Large intestine (tissue), 3 donors: ENCODE measurements at regions not wholly inside any gene's neighbourhood (a gene's known extent, or its start where the extent isn't known, plus 50 kb on each side); places are given as distances from the start of the nearest gene placed in this dataset.

Experiments used
- DNase-seq, 2 donors: peaks; one replicate each; pipeline versions ENCODE4 v3.0.0 to v3.0.0-alpha.2; 2013
- H3K27ac ChIP-seq: one replicate; pipeline ENCODE4 v1.5.1; 2013; ENCODE audit warnings: low read length
- H3K27me3 ChIP-seq: 2 replicates; pipeline ENCODE4 v1.6.1; 2013; ENCODE audit warnings: low read length; ENCODE audit not compliant: control insufficient read depth, insufficient read depth
- H3K36me3 ChIP-seq: 2 replicates; pipeline ENCODE4 v1.6.1; 2013; ENCODE audit warnings: low read length; ENCODE audit not compliant: control insufficient read depth, insufficient read depth
- H3K4me1 ChIP-seq: one replicate; pipeline ENCODE4 v1.6.1; 2013; ENCODE audit warnings: low read length; ENCODE audit not compliant: control insufficient read depth, insufficient read depth
- H3K4me3 ChIP-seq: one replicate; pipeline ENCODE4 v1.5.1; 2013; ENCODE audit warnings: low read length
- H3K9me3 ChIP-seq: one replicate; pipeline ENCODE4 v1.6.1; 2013; ENCODE audit warnings: mild to moderate bottlenecking, low read depth, low read length, moderate library complexity; ENCODE audit not compliant: control insufficient read depth
- WGBS: methylation state at CpG from one replicate; pipeline ENCODE4 v1.1.5; 2013; ENCODE audit warnings: low lambda C conversion rate; ENCODE audit not compliant: insufficient coverage; 5-methylcytosine and 5-hydroxymethylcytosine counted together

- Histone ChIP-seq H3K27ac (no peak overlapping the region), H3K27me3 (no peaks in the 10 kb centered on the region), H3K9me3 (no peaks in the 10 kb centered on the region), H3K36me3 (no peaks in the 10 kb centered on the region), H3K4me3 (no peak overlapping the region), H3K4me1 (no peaks in the 10 kb centered on the region)
- WGBS: 83% methylated on average over 1 of the region's 9 CpGs
- DNase-seq: no peak
Measured at GRCh38 chr7:24408798-24409430, 124.9 kb downstream of the NPY start.

- H3K36me3 ChIP-seq: no peaks in the 10 kb centered on the region
- no peak overlapping the region for H3K4me3 ChIP-seq
- WGBS: no CpG with 5 or more reads among the region's 6 CpGs
- no peak for DNase-seq
- H3K9me3 ChIP-seq: no peaks in the 10 kb centered on the region
- no peaks in the 10 kb centered on the region for H3K27me3 ChIP-seq
- no peak overlapping the region for H3K27ac ChIP-seq
- H3K4me1 ChIP-seq: no peaks in the 10 kb centered on the region
Measured at GRCh38 chr7:24409431-24410024, 125.5 kb downstream of the NPY start.

- Histone ChIP-seq H3K4me1 (no peaks in the 10 kb centered on the region), H3K36me3 (no peaks in the 10 kb centered on the region), H3K9me3 (no peaks in the 10 kb centered on the region), H3K4me3 (no peak overlapping the region), H3K27me3 (no peaks in the 10 kb centered on the region), H3K27ac (no peak overlapping the region)
- DNase-seq: no peak
- WGBS: 81% methylated on average over 3 of the region's 3 CpGs
Measured at GRCh38 chr7:24411226-24411625, 127.2 kb downstream of the NPY start.

- Histone ChIP-seq H3K4me3 (no peak overlapping the region), H3K36me3 (no peaks in the 10 kb centered on the region), H3K4me1 (no peaks in the 10 kb centered on the region), H3K27me3 (no peaks in the 10 kb centered on the region), H3K27ac (no peak overlapping the region), H3K9me3 (no peaks in the 10 kb centered on the region)
- no peak for DNase-seq
- 93% methylated on average over 3 of the region's 7 CpGs for WGBS
Measured at GRCh38 chr7:24417526-24418120, 133.6 kb downstream of the NPY start.

- H3K4me3 ChIP-seq: no peak overlapping the region
- DNase-seq: no peak
- no peaks in the 10 kb centered on the region for H3K4me1 ChIP-seq
- no peaks in the 10 kb centered on the region for H3K9me3 ChIP-seq
- 90% methylated on average over 1 of the region's 2 CpGs for WGBS
- H3K27ac ChIP-seq: no peak overlapping the region
- H3K36me3 ChIP-seq: no peaks in the 10 kb centered on the region
- no peaks in the 10 kb centered on the region for H3K27me3 ChIP-seq
Measured at GRCh38 chr7:24419077-24419476, 135.1 kb downstream of the NPY start.

GRCh38 chr7:24419511-24419910 is 135.5 kb downstream of the NPY start:
- H3K27me3 ChIP-seq: no peaks in the 10 kb centered on the region
- H3K4me3 ChIP-seq: no peak overlapping the region
- no peak overlapping the region for H3K27ac ChIP-seq
- no peaks in the 10 kb centered on the region for H3K36me3 ChIP-seq
- DNase-seq: no peak
- no peaks in the 10 kb centered on the region for H3K9me3 ChIP-seq
- no peaks in the 10 kb centered on the region for H3K4me1 ChIP-seq

- Histone ChIP-seq H3K27me3 (no peaks in the 10 kb centered on the region), H3K27ac (no peak overlapping the region), H3K4me3 (no peak overlapping the region), H3K9me3 (peaks cover 9% of the 10 kb centered on the region), H3K36me3 (no peaks in the 10 kb centered on the region), H3K4me1 (no peaks in the 10 kb centered on the region)
- no peak for DNase-seq
- no CpG with 5 or more reads among the region's 4 CpGs for WGBS
Measured at GRCh38 chr7:24422441-24423010, 138.5 kb downstream of the NPY start.

- Histone ChIP-seq H3K27ac (no peak overlapping the region), H3K27me3 (no peaks in the 10 kb centered on the region), H3K9me3 (peaks cover 9% of the 10 kb centered on the region), H3K4me1 (no peaks in the 10 kb centered on the region), H3K4me3 (no peak overlapping the region), H3K36me3 (no peaks in the 10 kb centered on the region)
- no CpG with 5 or more reads among the region's 5 CpGs for WGBS
- DNase-seq: no peak
Measured at GRCh38 chr7:24425664-24426063, 141.7 kb downstream of the NPY start.

GRCh38 chr7:24427048-24427447 is 143.1 kb downstream of the NPY start:
- DNase-seq: no peak
- Histone ChIP-seq H3K36me3 (no peaks in the 10 kb centered on the region), H3K4me1 (no peaks in the 10 kb centered on the region), H3K27me3 (no peaks in the 10 kb centered on the region), H3K27ac (no peak overlapping the region), H3K4me3 (no peak overlapping the region), H3K9me3 (peaks cover 9% of the 10 kb centered on the region)
- WGBS: 89% methylated on average over 1 of the region's 2 CpGs

- peaks cover 9% of the 10 kb centered on the region for H3K9me3 ChIP-seq
- H3K27me3 ChIP-seq: no peaks in the 10 kb centered on the region
- no peaks in the 10 kb centered on the region for H3K4me1 ChIP-seq
- WGBS: no CpG with 5 or more reads among the region's 3 CpGs
- DNase-seq: no peak
- H3K36me3 ChIP-seq: no peaks in the 10 kb centered on the region
- H3K27ac ChIP-seq: no peak overlapping the region
- H3K4me3 ChIP-seq: no peak overlapping the region
Measured at GRCh38 chr7:24428676-24429075, 144.6 kb upstream of the PALS2 start.
